ENCODE measurements at regions not wholly inside any gene's neighbourhood (a gene's known extent, or its start where the extent isn't known, plus 50 kb on each side); places are given as distances from the start of the nearest gene placed in this dataset.

- H3K36me3 ChIP-seq, result no peaks in the 10 kb centered on the region
- 88% methylated on average over 2 of the region's 2 CpGs for WGBS
- intact Hi-C loops (cut with DNase I), result no loop called here
- no peaks in the 10 kb centered on the region for H3K9me3 ChIP-seq
- no peak overlapping the region for H3K27ac ChIP-seq (replicated peaks in 1 of 4)
- TF ChIP-seq POLR2AphosphoS5 (IDR thresholded peaks at IDR 0.05), result no peak
- no peak for TF ChIP-seq EP300 (IDR thresholded peaks at IDR 0.05)
- TF ChIP-seq, protein P1, sequence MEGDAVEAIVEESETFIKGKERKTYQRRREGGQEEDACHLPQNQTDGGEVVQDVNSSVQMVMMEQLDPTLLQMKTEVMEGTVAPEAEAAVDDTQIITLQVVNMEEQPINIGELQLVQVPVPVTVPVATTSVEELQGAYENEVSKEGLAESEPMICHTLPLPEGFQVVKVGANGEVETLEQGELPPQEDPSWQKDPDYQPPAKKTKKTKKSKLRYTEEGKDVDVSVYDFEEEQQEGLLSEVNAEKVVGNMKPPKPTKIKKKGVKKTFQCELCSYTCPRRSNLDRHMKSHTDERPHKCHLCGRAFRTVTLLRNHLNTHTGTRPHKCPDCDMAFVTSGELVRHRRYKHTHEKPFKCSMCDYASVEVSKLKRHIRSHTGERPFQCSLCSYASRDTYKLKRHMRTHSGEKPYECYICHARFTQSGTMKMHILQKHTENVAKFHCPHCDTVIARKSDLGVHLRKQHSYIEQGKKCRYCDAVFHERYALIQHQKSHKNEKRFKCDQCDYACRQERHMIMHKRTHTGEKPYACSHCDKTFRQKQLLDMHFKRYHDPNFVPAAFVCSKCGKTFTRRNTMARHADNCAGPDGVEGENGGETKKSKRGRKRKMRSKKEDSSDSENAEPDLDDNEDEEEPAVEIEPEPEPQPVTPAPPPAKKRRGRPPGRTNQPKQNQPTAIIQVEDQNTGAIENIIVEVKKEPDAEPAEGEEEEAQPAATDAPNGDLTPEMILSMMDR (IDR thresholded peaks at IDR 0.05), result no peak
- no peak for TF ChIP-seq POLR2A (IDR thresholded peaks at IDR 0.05; ENCODE audit: low read depth)
- H3K4me3 ChIP-seq, result no peak overlapping the region
- H3K27me3 ChIP-seq, result no peaks in the 10 kb centered on the region
- DNase-seq (ENCODE audit: extremely low spot score), result no peak
- H3K4me1 ChIP-seq, result no peaks in the 10 kb centered on the region
Measured at GRCh38 chr13:62444805-62445204, 1029.2 kb upstream of the PCDH20 start.

GRCh38 chr13:62434081-62434480, 1018.4 kb upstream of the PCDH20 start:
- Histone ChIP-seq H3K27me3 (no peaks in the 10 kb centered on the region), H3K27ac (replicated peaks in 1 of 4) (no peak overlapping the region), H3K9me3 (no peaks in the 10 kb centered on the region), H3K36me3 (no peaks in the 10 kb centered on the region), H3K4me1 (no peaks in the 10 kb centered on the region), H3K4me3 (no peak overlapping the region)
- intact Hi-C loops (cut with DNase I), result no loop called here
- TF ChIP-seq EP300 (IDR thresholded peaks at IDR 0.05), result no peak
- no peak for TF ChIP-seq POLR2A (IDR thresholded peaks at IDR 0.05; ENCODE audit: low read depth)
- TF ChIP-seq, protein P1 (IDR thresholded peaks at IDR 0.05), result no peak
- TF ChIP-seq POLR2AphosphoS5 (IDR thresholded peaks at IDR 0.05), result no peak
- DNase-seq (ENCODE audit: extremely low spot score), result no peak

GRCh38 chr13:62433660-62434059, 1018.0 kb upstream of the PCDH20 start:
- no peak for DNase-seq (ENCODE audit: extremely low spot score)
- no peaks in the 10 kb centered on the region for H3K4me1 ChIP-seq
- H3K9me3 ChIP-seq, result no peaks in the 10 kb centered on the region
- H3K27me3 ChIP-seq, result no peaks in the 10 kb centered on the region
- H3K27ac ChIP-seq (replicated peaks in 1 of 4), result no peak overlapping the region
- no peaks in the 10 kb centered on the region for H3K36me3 ChIP-seq
- no peak overlapping the region for H3K4me3 ChIP-seq
- TF ChIP-seq POLR2AphosphoS5 (IDR thresholded peaks at IDR 0.05) (no peak), POLR2A (IDR thresholded peaks at IDR 0.05; ENCODE audit: low read depth) (no peak)
- intact Hi-C loops (cut with DNase I), result no loop called here

GRCh38 chr13:62432906-62433305, 1017.3 kb upstream of the PCDH20 start:
- no peak for DNase-seq (ENCODE audit: extremely low spot score)
- intact Hi-C loops (cut with DNase I), result no loop called here
- Histone ChIP-seq H3K36me3 (no peaks in the 10 kb centered on the region), H3K4me3 (no peak overlapping the region), H3K9me3 (no peaks in the 10 kb centered on the region), H3K27me3 (no peaks in the 10 kb centered on the region), H3K27ac (replicated peaks in 1 of 4) (no peak overlapping the region), H3K4me1 (no peaks in the 10 kb centered on the region)
- TF ChIP-seq, protein P1 (IDR thresholded peaks at IDR 0.05), result no peak
- TF ChIP-seq POLR2A (IDR thresholded peaks at IDR 0.05; ENCODE audit: low read depth) (no peak), EP300 (IDR thresholded peaks at IDR 0.05) (no peak), POLR2AphosphoS5 (IDR thresholded peaks at IDR 0.05) (no peak)

- Histone ChIP-seq H3K27ac (replicated peaks in 1 of 4) (no peak overlapping the region), H3K27me3 (no peaks in the 10 kb centered on the region), H3K36me3 (no peaks in the 10 kb centered on the region), H3K9me3 (no peaks in the 10 kb centered on the region), H3K4me3 (no peak overlapping the region), H3K4me1 (no peaks in the 10 kb centered on the region)
- DNase-seq (ENCODE audit: extremely low spot score), result no peak
- TF ChIP-seq POLR2AphosphoS5 (IDR thresholded peaks at IDR 0.05), result no peak
- TF ChIP-seq, protein P1 (IDR thresholded peaks at IDR 0.05), result no peak
- TF ChIP-seq POLR2A (IDR thresholded peaks at IDR 0.05; ENCODE audit: low read depth), result no peak
- no peak for TF ChIP-seq EP300 (IDR thresholded peaks at IDR 0.05)
- 78% methylated on average over 1 of the region's 1 CpG for WGBS
- intact Hi-C loops (cut with DNase I), result no loop called here
Measured at GRCh38 chr13:62432295-62432694, 1016.6 kb upstream of the PCDH20 start.

Measured in esophagus muscularis mucosa (tissue), 4 donors.